ENCODE measurements at regions not wholly inside any gene's neighbourhood (a gene's known extent, or its start where the extent isn't known, plus 50 kb on each side); places are given as distances from the start of the nearest gene placed in this dataset.

DNA sequence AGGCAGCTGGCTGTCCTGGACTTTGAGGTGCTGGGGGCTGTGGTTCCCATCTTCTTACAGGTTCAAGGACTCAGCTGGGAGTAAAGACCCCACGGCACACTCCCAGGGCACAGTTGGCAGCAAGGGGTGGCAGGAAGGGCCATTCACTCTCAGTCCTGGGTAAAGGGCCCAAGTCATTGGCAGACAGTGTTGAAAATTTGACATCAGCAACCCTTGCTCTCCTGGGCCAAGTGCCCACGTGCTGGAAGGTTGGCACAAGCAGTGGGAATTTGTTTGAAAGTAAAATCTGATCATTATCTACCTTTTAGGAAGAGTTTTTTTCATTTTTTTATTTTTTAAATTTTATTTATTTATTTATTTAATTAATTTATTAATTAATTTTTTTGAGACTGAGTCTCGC lies 241.6 kb upstream of the MKI67 start:
- TF ChIP-seq, protein P1, sequence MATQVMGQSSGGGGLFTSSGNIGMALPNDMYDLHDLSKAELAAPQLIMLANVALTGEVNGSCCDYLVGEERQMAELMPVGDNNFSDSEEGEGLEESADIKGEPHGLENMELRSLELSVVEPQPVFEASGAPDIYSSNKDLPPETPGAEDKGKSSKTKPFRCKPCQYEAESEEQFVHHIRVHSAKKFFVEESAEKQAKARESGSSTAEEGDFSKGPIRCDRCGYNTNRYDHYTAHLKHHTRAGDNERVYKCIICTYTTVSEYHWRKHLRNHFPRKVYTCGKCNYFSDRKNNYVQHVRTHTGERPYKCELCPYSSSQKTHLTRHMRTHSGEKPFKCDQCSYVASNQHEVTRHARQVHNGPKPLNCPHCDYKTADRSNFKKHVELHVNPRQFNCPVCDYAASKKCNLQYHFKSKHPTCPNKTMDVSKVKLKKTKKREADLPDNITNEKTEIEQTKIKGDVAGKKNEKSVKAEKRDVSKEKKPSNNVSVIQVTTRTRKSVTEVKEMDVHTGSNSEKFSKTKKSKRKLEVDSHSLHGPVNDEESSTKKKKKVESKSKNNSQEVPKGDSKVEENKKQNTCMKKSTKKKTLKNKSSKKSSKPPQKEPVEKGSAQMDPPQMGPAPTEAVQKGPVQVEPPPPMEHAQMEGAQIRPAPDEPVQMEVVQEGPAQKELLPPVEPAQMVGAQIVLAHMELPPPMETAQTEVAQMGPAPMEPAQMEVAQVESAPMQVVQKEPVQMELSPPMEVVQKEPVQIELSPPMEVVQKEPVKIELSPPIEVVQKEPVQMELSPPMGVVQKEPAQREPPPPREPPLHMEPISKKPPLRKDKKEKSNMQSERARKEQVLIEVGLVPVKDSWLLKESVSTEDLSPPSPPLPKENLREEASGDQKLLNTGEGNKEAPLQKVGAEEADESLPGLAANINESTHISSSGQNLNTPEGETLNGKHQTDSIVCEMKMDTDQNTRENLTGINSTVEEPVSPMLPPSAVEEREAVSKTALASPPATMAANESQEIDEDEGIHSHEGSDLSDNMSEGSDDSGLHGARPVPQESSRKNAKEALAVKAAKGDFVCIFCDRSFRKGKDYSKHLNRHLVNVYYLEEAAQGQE (IDR thresholded peaks at IDR 0.05; ENCODE audit: borderline replicate concordance): no peak
- TF ChIP-seq RAD21 (conservative IDR thresholded peaks at IDR 0.05) (no peak), MXI1 (conservative IDR thresholded peaks at IDR 0.05; ENCODE audit: poor library complexity, severe bottlenecking) (no peak), EP300 (conservative IDR thresholded peaks at IDR 0.05; ENCODE audit: poor library complexity, severe bottlenecking) (no peak)
- H3K79me2 ChIP-seq (replicated peaks; ENCODE audit: insufficient read depth, low read length): no peaks in the 10 kb centered on the region
- no peaks in the 10 kb centered on the region for H4K20me1 ChIP-seq (ENCODE audit: insufficient read depth)
- H3K27ac ChIP-seq (ENCODE audit: low read length): no peak overlapping the region
- H3K27me3 ChIP-seq (ENCODE audit: insufficient read depth, low read depth, low read length): no peaks in the 10 kb centered on the region
- H3K36me3 ChIP-seq (ENCODE audit: insufficient read depth, low read length): no peaks in the 10 kb centered on the region
- no peaks in the 10 kb centered on the region for H3K9me3 ChIP-seq (ENCODE audit: low read length)
- H3F3A ChIP-seq (ENCODE audit: insufficient read depth, low read length, poor library complexity, severe bottlenecking): no peaks in the 10 kb centered on the region
- H2AFZ ChIP-seq (ENCODE audit: low read depth, low read length): no peak overlapping the region
- H3K4me2 ChIP-seq (ENCODE audit: low read length): no peak overlapping the region
- H3K9me2 ChIP-seq (ENCODE audit: insufficient read depth, low read length): no peaks in the 10 kb centered on the region
- H3K4me3 ChIP-seq (ENCODE audit: low read length): no peak overlapping the region
- no peak overlapping the region for H3K9ac ChIP-seq (ENCODE audit: low read length)

DNA sequence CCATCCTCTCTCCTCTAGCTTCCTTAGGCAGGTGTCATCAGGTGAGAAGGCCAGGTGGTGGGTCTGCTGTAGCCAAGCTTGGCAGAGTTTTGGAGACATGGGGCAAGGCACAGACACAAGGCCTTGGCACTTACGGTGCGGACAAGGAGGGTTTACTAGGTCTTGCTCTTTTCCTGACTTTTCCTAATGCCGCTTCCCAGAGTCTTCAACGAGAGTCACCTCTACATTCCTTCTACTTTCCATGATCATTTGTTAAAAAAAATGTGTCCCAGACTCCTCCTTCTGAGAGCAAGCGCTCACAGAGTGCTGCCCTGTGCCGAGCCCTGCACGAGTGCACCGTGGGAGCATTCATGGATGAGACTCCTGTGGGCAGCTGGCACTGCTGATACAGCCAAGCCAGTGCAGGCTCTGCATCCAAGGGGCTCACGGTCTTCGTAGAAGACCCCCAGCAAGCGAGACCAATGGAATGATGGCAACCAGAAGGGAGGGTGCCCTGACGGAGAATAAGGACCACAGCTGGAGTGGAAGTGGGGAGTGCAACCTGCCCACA lies 243.0 kb upstream of the MKI67 start:
- no peaks in the 10 kb centered on the region for H3F3A ChIP-seq (ENCODE audit: insufficient read depth, low read length, poor library complexity, severe bottlenecking)
- TF ChIP-seq TAF1 (IDR thresholded peaks at IDR 0.05; ENCODE audit: low read depth): no peak
- TF ChIP-seq RAD21 (conservative IDR thresholded peaks at IDR 0.05): no peak
- TF ChIP-seq, protein P2, sequence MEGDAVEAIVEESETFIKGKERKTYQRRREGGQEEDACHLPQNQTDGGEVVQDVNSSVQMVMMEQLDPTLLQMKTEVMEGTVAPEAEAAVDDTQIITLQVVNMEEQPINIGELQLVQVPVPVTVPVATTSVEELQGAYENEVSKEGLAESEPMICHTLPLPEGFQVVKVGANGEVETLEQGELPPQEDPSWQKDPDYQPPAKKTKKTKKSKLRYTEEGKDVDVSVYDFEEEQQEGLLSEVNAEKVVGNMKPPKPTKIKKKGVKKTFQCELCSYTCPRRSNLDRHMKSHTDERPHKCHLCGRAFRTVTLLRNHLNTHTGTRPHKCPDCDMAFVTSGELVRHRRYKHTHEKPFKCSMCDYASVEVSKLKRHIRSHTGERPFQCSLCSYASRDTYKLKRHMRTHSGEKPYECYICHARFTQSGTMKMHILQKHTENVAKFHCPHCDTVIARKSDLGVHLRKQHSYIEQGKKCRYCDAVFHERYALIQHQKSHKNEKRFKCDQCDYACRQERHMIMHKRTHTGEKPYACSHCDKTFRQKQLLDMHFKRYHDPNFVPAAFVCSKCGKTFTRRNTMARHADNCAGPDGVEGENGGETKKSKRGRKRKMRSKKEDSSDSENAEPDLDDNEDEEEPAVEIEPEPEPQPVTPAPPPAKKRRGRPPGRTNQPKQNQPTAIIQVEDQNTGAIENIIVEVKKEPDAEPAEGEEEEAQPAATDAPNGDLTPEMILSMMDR (IDR thresholded peaks at IDR 0.05; ENCODE audit: poor library complexity, severe bottlenecking): no peak
- TF ChIP-seq SMC3 (conservative IDR thresholded peaks at IDR 0.05; ENCODE audit: poor library complexity): no peak
- TF ChIP-seq, protein P1 (IDR thresholded peaks at IDR 0.05; ENCODE audit: borderline replicate concordance): no peak
- no peak for TF ChIP-seq EZH2 (IDR thresholded peaks at IDR 0.05; ENCODE audit: borderline replicate concordance, insufficient read depth, low read length, poor library complexity, severe bottlenecking)
- no peak for TF ChIP-seq MXI1 (conservative IDR thresholded peaks at IDR 0.05; ENCODE audit: poor library complexity, severe bottlenecking)
- TF ChIP-seq POLR2AphosphoS5 (IDR thresholded peaks at IDR 0.05): no peak
- no peak for TF ChIP-seq EP300 (conservative IDR thresholded peaks at IDR 0.05; ENCODE audit: poor library complexity, severe bottlenecking)
- H4K20me1 ChIP-seq (ENCODE audit: insufficient read depth): no peaks in the 10 kb centered on the region
- no peaks in the 10 kb centered on the region for H3K36me3 ChIP-seq (ENCODE audit: insufficient read depth, low read length)
- H3K79me2 ChIP-seq (replicated peaks; ENCODE audit: insufficient read depth, low read length): no peaks in the 10 kb centered on the region
- no peak overlapping the region for H3K4me2 ChIP-seq (ENCODE audit: low read length)
- H3K9me3 ChIP-seq (ENCODE audit: low read length): no peaks in the 10 kb centered on the region
- no peak overlapping the region for H2AFZ ChIP-seq (ENCODE audit: low read depth, low read length)
- H3K9ac ChIP-seq (ENCODE audit: low read length): no peak overlapping the region
- no peaks in the 10 kb centered on the region for H3K9me2 ChIP-seq (ENCODE audit: insufficient read depth, low read length)
- H3K4me3 ChIP-seq (ENCODE audit: low read length): no peak overlapping the region
- no peaks in the 10 kb centered on the region for H3K27me3 ChIP-seq (ENCODE audit: insufficient read depth, low read depth, low read length)
- H3K27ac ChIP-seq (ENCODE audit: low read length): no peak overlapping the region
